H9 (cell line): ENCODE measurements at regions not wholly inside any gene's neighbourhood (a gene's known extent, or its start where the extent isn't known, plus 50 kb on each side); places are given as distances from the start of the nearest gene placed in this dataset.

Experiments used
- DNase-seq: peaks from one replicate; pipeline ENCODE4 v3.0.0-alpha.2; 2017
- H2AFZ ChIP-seq: one replicate; pipeline ENCODE4 v1.6.1; 2013; ENCODE audit warnings: mild to moderate bottlenecking, low read length, control low read depth, moderate library complexity
- H2AK5ac ChIP-seq: 2 replicates; pipeline ENCODE4 v1.6.1; 2013; ENCODE audit warnings: low read length, control low read depth, mixed read lengths; ENCODE audit not compliant: insufficient read length
- H2BK120ac ChIP-seq: one replicate; pipeline ENCODE4 v1.6.1; 2013; ENCODE audit warnings: low read depth, mild to moderate bottlenecking, low read length, control low read depth, inconsistent platforms; ENCODE audit not compliant: poor library complexity, severe bottlenecking
- H2BK12ac ChIP-seq: 2 replicates; pipeline ENCODE4 v1.6.1; 2013; ENCODE audit warnings: low read length, control low read depth, mixed read lengths, low read depth; ENCODE audit not compliant: insufficient read length
- H2BK15ac ChIP-seq: 2 replicates; pipeline ENCODE4 v1.6.1; 2013; ENCODE audit warnings: low read depth, low read length, control low read depth
- H2BK20ac ChIP-seq: one replicate; pipeline ENCODE4 v1.6.1; 2013; ENCODE audit warnings: low read depth, mild to moderate bottlenecking, low read length, control low read depth, inconsistent platforms; ENCODE audit not compliant: poor library complexity, severe bottlenecking
- H2BK5ac ChIP-seq: 2 replicates; pipeline ENCODE4 v1.6.1; 2013; ENCODE audit warnings: low read length, control low read depth, mixed read lengths; ENCODE audit not compliant: insufficient read length
- H3K14ac ChIP-seq: 2 replicates; pipeline ENCODE4 v1.6.1; 2013; ENCODE audit warnings: low read length, control low read depth; ENCODE audit not compliant: insufficient read depth
- H3K18ac ChIP-seq: 2 replicates; pipeline ENCODE4 v1.6.1; 2013; ENCODE audit warnings: low read depth, mild to moderate bottlenecking, mixed read lengths, low read length, control low read depth; ENCODE audit not compliant: insufficient read length
- H3K23ac ChIP-seq: 2 replicates; pipeline ENCODE4 v1.6.1; 2013; ENCODE audit warnings: low read length, control low read depth, mixed read lengths, low read depth; ENCODE audit not compliant: insufficient read length
- H3K23me2 ChIP-seq: 2 replicates; pipeline ENCODE4 v1.6.1; 2013; ENCODE audit warnings: low read depth, mild to moderate bottlenecking, mixed read lengths, low read length, control low read depth; ENCODE audit not compliant: insufficient read length, poor library complexity, severe bottlenecking
- H3K27ac ChIP-seq: 2 replicates; pipeline ENCODE4 v1.5.1; 2013; ENCODE audit warnings: low read length, control low read depth, mixed read lengths, low read depth; ENCODE audit not compliant: insufficient read length
- H3K27me3 ChIP-seq: 2 replicates; pipeline ENCODE4 v1.6.1; 2013; ENCODE audit warnings: low read length, control low read depth, inconsistent platforms; ENCODE audit not compliant: insufficient read depth
- H3K4ac ChIP-seq: 2 replicates; pipeline ENCODE4 v1.6.1; 2013; ENCODE audit warnings: low read depth, mild to moderate bottlenecking, control low read depth, inconsistent platforms, low read length, moderate library complexity
- H3K4me1 ChIP-seq: 2 replicates; pipeline ENCODE4 v1.6.1; 2013; ENCODE audit warnings: low read length, control low read depth, inconsistent platforms; ENCODE audit not compliant: insufficient read depth
- H3K4me2 ChIP-seq: 2 replicates; pipeline ENCODE4 v1.6.1; 2013; ENCODE audit warnings: low read length, control low read depth, mixed read lengths; ENCODE audit not compliant: insufficient read length, insufficient read depth
- H3K56ac ChIP-seq: 2 replicates; pipeline ENCODE4 v1.6.1; 2013; ENCODE audit warnings: low read depth, mild to moderate bottlenecking, mixed read lengths, low read length, control low read depth; ENCODE audit not compliant: insufficient read length
- H3K79me1 ChIP-seq: 2 replicates; pipeline ENCODE4 v1.6.1; 2013; ENCODE audit warnings: low read depth, mild to moderate bottlenecking, moderate library complexity, low read length, control low read depth, inconsistent platforms; ENCODE audit not compliant: insufficient read depth, poor library complexity, severe bottlenecking
- H3K79me2 ChIP-seq: 2 replicates; pipeline ENCODE4 v1.6.1; 2013; ENCODE audit warnings: low read length, control low read depth, inconsistent platforms; ENCODE audit not compliant: insufficient read depth
- H3K9ac ChIP-seq: 2 replicates; pipeline ENCODE4 v1.6.1; 2013; ENCODE audit warnings: low read length, control low read depth, mixed read lengths; ENCODE audit not compliant: insufficient read length; ENCODE audit errors: extremely low read depth
- H3K9me3 ChIP-seq: one replicate; pipeline ENCODE4 v1.6.1; 2013; ENCODE audit warnings: low read depth, low read length, inconsistent platforms; ENCODE audit not compliant: control insufficient read depth
- H3T11ph ChIP-seq: one replicate; pipeline ENCODE4 v1.6.1; 2013; ENCODE audit warnings: mild to moderate bottlenecking, low read length, control low read depth, inconsistent platforms
- H4K20me1 ChIP-seq: one replicate; pipeline ENCODE4 v1.6.1; 2013; ENCODE audit not compliant: control insufficient read depth, insufficient read length, insufficient read depth
- H4K5ac ChIP-seq: 2 replicates; pipeline ENCODE4 v1.6.1; 2013; ENCODE audit warnings: low read depth, mild to moderate bottlenecking, mixed read lengths, low read length, control low read depth; ENCODE audit not compliant: insufficient read length
- H4K8ac ChIP-seq: replicated peaks from 2 replicates; pipeline ENCODE4 v1.6.1; 2013; ENCODE audit warnings: low read length, control low read depth, mixed read lengths, low read depth; ENCODE audit not compliant: insufficient read length
- H4K91ac ChIP-seq: 2 replicates; pipeline ENCODE4 v1.6.1; 2013; ENCODE audit warnings: low read depth, mild to moderate bottlenecking, moderate library complexity, mixed read lengths, low read length, control low read depth; ENCODE audit not compliant: insufficient read length
- H3K27ac Mint-ChIP-seq, 3 experiments: 2 replicates in 2 of 3; 3 replicates in 1 of 3; pipeline ENCODE4 v1.8.0; 2020 to 2021; ENCODE audit warnings: mixed read lengths in 3 of 3, mild to moderate bottlenecking in 1 of 3, moderate library complexity in 1 of 3
- H3K27me3 Mint-ChIP-seq: 2 replicates; pipeline ENCODE4 v1.8.0; 2021; ENCODE audit warnings: low read depth, mild to moderate bottlenecking, moderate library complexity, mixed read lengths
- H3K36me3 Mint-ChIP-seq, 3 experiments: 2 replicates in 2 of 3; 3 replicates in 1 of 3; pipeline ENCODE4 v1.8.0; 2020 to 2021; ENCODE audit warnings: low read depth in 3 of 3, mixed read lengths in 3 of 3; ENCODE audit not compliant: insufficient read depth in 1 of 3
- H3K4me1 Mint-ChIP-seq, 2 experiments: 2 replicates each; pipeline ENCODE4 v1.8.0; 2020; ENCODE audit warnings: mixed read lengths in 2 of 2
- H3K4me3 Mint-ChIP-seq, 2 experiments: 2 replicates in 1 of 2; 3 replicates in 1 of 2; pipeline ENCODE4 v1.8.0; 2020 to 2021; ENCODE audit warnings: mild to moderate bottlenecking in 2 of 2, mixed read lengths in 2 of 2, moderate library complexity in 1 of 2
- H3K9me3 Mint-ChIP-seq, 2 experiments: 2 replicates in 1 of 2; 3 replicates in 1 of 2; pipeline ENCODE4 v1.8.0; 2020; ENCODE audit warnings: mild to moderate bottlenecking in 2 of 2, mixed read lengths in 2 of 2, moderate library complexity in 1 of 2
- CTCF ChIP-seq: fragments of 200-600 bp; sonication (generic); conservative IDR thresholded peaks from 3 replicates; pipeline ENCODE4 v1.8.0; 2021; ENCODE audit warnings: antibody characterized with exemption, mild to moderate bottlenecking
- WGBS: extraction: QIAGEN DNeasy Blood & Tissue Kit; methylation state at CpG from one replicate; pipeline ENCODE4 v1.1.7; 2013; ENCODE audit warnings: missing lambda C conversion rate, low lambda C conversion rate, mixed read lengths; ENCODE audit not compliant: insufficient read length; ENCODE audit errors: extremely low coverage; 5-methylcytosine and 5-hydroxymethylcytosine counted together

GRCh38 chr7:51577390-51577789, 260.8 kb upstream of the COBL start:
- Histone ChIP-seq H3K14ac (0 out of 2 replicates have a peak overlapping the region, but pooled peaks have one; percentile 58), H3K79me2 (no peaks in the 10 kb centered on the region), H2BK12ac (no peak overlapping the region), H2BK15ac (no peak overlapping the region), H3K56ac (no peak overlapping the region), H4K8ac (no peak overlapping the region), H2BK5ac (no peak overlapping the region), H3K9ac (no peak overlapping the region), H4K5ac (no peak overlapping the region), H3K4me2 (no peak overlapping the region), H3K23me2 (no peaks in the 10 kb centered on the region), H2AK5ac (no peak overlapping the region), H4K91ac (no peak overlapping the region), H3K79me1 (no peaks in the 10 kb centered on the region), H3K27ac (no peak overlapping the region), H3K9me3 (no peaks in the 10 kb centered on the region), H4K20me1 (no peaks in the 10 kb centered on the region), H2AFZ (no peak overlapping the region), H3K18ac (no peak overlapping the region), H3T11ph (no peak overlapping the region), H3K27me3 (no peaks in the 10 kb centered on the region), H3K4ac (no peak overlapping the region), H3K23ac (no peak overlapping the region), H2BK120ac (no peak overlapping the region), H3K4me1 (no peaks in the 10 kb centered on the region), H2BK20ac (no peak overlapping the region)
- DNase-seq: no peak
- Mint-ChIP-seq H3K27me3 (peaks cover 3% of the 10 kb centered on the region; the same call in 1 of the 2 replicates), H3K36me3 (peaks cover 7 to 27% (median 8%) of the 10 kb centered on the region in 3 experiments; a peak in 6 of 7 replicates), H3K27ac (no peak overlapping the region), H3K4me3 (no peak overlapping the region), H3K9me3 (peaks cover 14 to 25% of the 10 kb centered on the region in 2 experiments), H3K4me1 (peaks cover 4% of the 10 kb centered on the region in 2 experiments; a peak in 2 of 4 replicates)
- WGBS: no CpG with 5 or more reads among the region's 4 CpGs
- no peak for TF ChIP-seq CTCF
